ENCODE measurements at regions not wholly inside any gene's neighbourhood (a gene's known extent, or its start where the extent isn't known, plus 50 kb on each side); places are given as distances from the start of the nearest gene placed in this dataset.

- TF ChIP-seq SPI1 (IDR thresholded peaks at IDR 0.05; ENCODE audit: borderline replicate concordance, low read depth) (no peak), CTCF (IDR thresholded peaks at IDR 0.05; ENCODE audit: insufficient read depth, low read length) (no peak), POLR2AphosphoS5 (IDR thresholded peaks at IDR 0.05; ENCODE audit: low read depth) (no peak), REST (IDR thresholded peaks at IDR 0.05; ENCODE audit: insufficient replicate concordance, low read depth) (no peak), GABPA (IDR thresholded peaks at IDR 0.05; ENCODE audit: low read depth) (no peak)
- Histone ChIP-seq H3K4me3 (replicated peaks; ENCODE audit: insufficient read depth, low read length) (no peak overlapping the region), H3K27me3 (ENCODE audit: insufficient read depth, poor library complexity, severe bottlenecking) (no peaks in the 10 kb centered on the region), H3K27ac (replicated peaks) (no peak overlapping the region)
- no peak for DNase-seq (ENCODE audit: low read depth in 1 of 2, low spot score in 1 of 2)
These were observed 290.2 kb upstream of the LRATD1 start for GRCh38 chr2:14342313-14342712.

GRCh38 chr2:14344355-14344754 is 288.2 kb upstream of the LRATD1 start:
- Histone ChIP-seq H3K4me3 (replicated peaks; ENCODE audit: insufficient read depth, low read length) (no peak overlapping the region), H3K27ac (replicated peaks) (no peak overlapping the region), H3K27me3 (ENCODE audit: insufficient read depth, poor library complexity, severe bottlenecking) (no peaks in the 10 kb centered on the region)
- TF ChIP-seq REST (IDR thresholded peaks at IDR 0.05; ENCODE audit: insufficient replicate concordance, low read depth) (no peak), CTCF (IDR thresholded peaks at IDR 0.05; ENCODE audit: insufficient read depth, low read length) (no peak), POLR2AphosphoS5 (IDR thresholded peaks at IDR 0.05; ENCODE audit: low read depth) (no peak), SPI1 (IDR thresholded peaks at IDR 0.05; ENCODE audit: borderline replicate concordance, low read depth) (no peak), GABPA (IDR thresholded peaks at IDR 0.05; ENCODE audit: low read depth) (no peak)
- DNase-seq (ENCODE audit: low read depth in 1 of 2, low spot score in 1 of 2): no peak

GRCh38 chr2:14348247-14348646 is 284.3 kb upstream of the LRATD1 start:
- H3K27me3 ChIP-seq (ENCODE audit: insufficient read depth, poor library complexity, severe bottlenecking): no peaks in the 10 kb centered on the region
- H3K27ac ChIP-seq (replicated peaks): no peak overlapping the region
- TF ChIP-seq CTCF (IDR thresholded peaks at IDR 0.05; ENCODE audit: insufficient read depth, low read length): no peak
- TF ChIP-seq REST (IDR thresholded peaks at IDR 0.05; ENCODE audit: insufficient replicate concordance, low read depth): no peak
- no peak for TF ChIP-seq POLR2AphosphoS5 (IDR thresholded peaks at IDR 0.05; ENCODE audit: low read depth)
- TF ChIP-seq GABPA (IDR thresholded peaks at IDR 0.05; ENCODE audit: low read depth): no peak
- no peak for TF ChIP-seq SPI1 (IDR thresholded peaks at IDR 0.05; ENCODE audit: borderline replicate concordance, low read depth)
- DNase-seq (ENCODE audit: low read depth in 1 of 2, low spot score in 1 of 2): no peak
- H3K4me3 ChIP-seq (replicated peaks; ENCODE audit: insufficient read depth, low read length): no peak overlapping the region
